HFFc6 (cell line): ENCODE measurements at regions not wholly inside any gene's neighbourhood (a gene's known extent, or its start where the extent isn't known, plus 50 kb on each side); places are given as distances from the start of the nearest gene placed in this dataset.

Experiments
- DNase-seq: peaks from one replicate; pipeline ENCODE4 v3.0.0-alpha.2; 2018
- H3K27ac Mint-ChIP-seq: 2 replicates; pipeline ENCODE4 v1.8.0; 2020; ENCODE audit warnings: mild to moderate bottlenecking, mixed read lengths
- H3K27me3 Mint-ChIP-seq: 2 replicates; pipeline ENCODE4 v1.8.0; 2021; ENCODE audit warnings: mild to moderate bottlenecking, moderate library complexity, mixed read lengths; ENCODE audit not compliant: insufficient read depth
- H3K36me3 Mint-ChIP-seq: 2 replicates; pipeline ENCODE4 v1.8.0; 2021; ENCODE audit warnings: low read depth, mixed read lengths
- H3K4me1 Mint-ChIP-seq: 2 replicates; pipeline ENCODE4 v1.8.0; 2020; ENCODE audit warnings: low read depth, mixed read lengths
- H3K4me3 Mint-ChIP-seq: 2 replicates; pipeline ENCODE4 v1.8.0; 2020; ENCODE audit warnings: mild to moderate bottlenecking, moderate library complexity, mixed read lengths
- H3K9me3 Mint-ChIP-seq: 2 replicates; pipeline ENCODE4 v1.8.0; 2020; ENCODE audit warnings: mild to moderate bottlenecking, mixed read lengths
- CTCF ChIP-seq: fragments of 200-600 bp; sonication (generic); IDR thresholded peaks from 2 replicates; pipeline ENCODE4 v1.5.0; 2021; ENCODE audit warnings: antibody characterized with exemption, mild to moderate bottlenecking

GRCh38 chr6:170101281-170102035, 189.4 kb downstream of the DLL1 start:
- Mint-ChIP-seq H3K4me1 (no peaks in the 10 kb centered on the region), H3K36me3 (peaks cover 24% of the 10 kb centered on the region), H3K27me3 (peaks cover 3% of the 10 kb centered on the region; the same call in 1 of the 2 replicates), H3K27ac (no peak overlapping the region), H3K9me3 (peaks cover 63% of the 10 kb centered on the region), H3K4me3 (no peak overlapping the region)
- no peak for TF ChIP-seq CTCF
- no peak for DNase-seq

- peaks cover 24% of the 10 kb centered on the region for H3K36me3 Mint-ChIP-seq
- peaks cover 72% of the 10 kb centered on the region for H3K9me3 Mint-ChIP-seq
- H3K4me1 Mint-ChIP-seq, result no peaks in the 10 kb centered on the region
- H3K27me3 Mint-ChIP-seq, result peaks cover 3% of the 10 kb centered on the region; the same call in 1 of the 2 replicates
- DNase-seq, result no peak
- no peak for TF ChIP-seq CTCF
- H3K4me3 Mint-ChIP-seq, result no peak overlapping the region
- H3K27ac Mint-ChIP-seq, result no peak overlapping the region
Measured at GRCh38 chr6:170100046-170100445, 190.8 kb downstream of the DLL1 start.

GRCh38 chr6:170099387-170099786, 191.5 kb downstream of the DLL1 start:
- H3K9me3 Mint-ChIP-seq, result peaks cover 72% of the 10 kb centered on the region
- no peaks in the 10 kb centered on the region for H3K4me1 Mint-ChIP-seq
- no peak for DNase-seq
- peaks cover 21% of the 10 kb centered on the region; the same call in 1 of the 2 replicates for H3K36me3 Mint-ChIP-seq
- peaks cover 3% of the 10 kb centered on the region; the same call in 1 of the 2 replicates for H3K27me3 Mint-ChIP-seq
- no peak overlapping the region for H3K27ac Mint-ChIP-seq
- no peak for TF ChIP-seq CTCF
- no peak overlapping the region for H3K4me3 Mint-ChIP-seq

- no peak overlapping the region for H3K27ac Mint-ChIP-seq
- no peak overlapping the region for H3K4me3 Mint-ChIP-seq
- peaks cover 68% of the 10 kb centered on the region for H3K9me3 Mint-ChIP-seq
- H3K4me1 Mint-ChIP-seq, result no peaks in the 10 kb centered on the region
- peaks cover 21% of the 10 kb centered on the region; the same call in 1 of the 2 replicates for H3K36me3 Mint-ChIP-seq
- H3K27me3 Mint-ChIP-seq, result peaks cover 3% of the 10 kb centered on the region; the same call in 1 of the 2 replicates
- DNase-seq, result no peak
- TF ChIP-seq CTCF, result no peak
Measured at GRCh38 chr6:170098428-170099170, 192.3 kb downstream of the DLL1 start.

GRCh38 chr6:170097505-170098427, 193.1 kb downstream of the DLL1 start:
- no peak for TF ChIP-seq CTCF
- no peak overlapping the region for H3K4me3 Mint-ChIP-seq
- no peaks in the 10 kb centered on the region for H3K4me1 Mint-ChIP-seq
- H3K27me3 Mint-ChIP-seq, result peaks cover 4% of the 10 kb centered on the region; the same call in 1 of the 2 replicates
- no peak overlapping the region for H3K27ac Mint-ChIP-seq
- H3K36me3 Mint-ChIP-seq, result peaks cover 21% of the 10 kb centered on the region; the same call in 1 of the 2 replicates
- DNase-seq, result no peak
- H3K9me3 Mint-ChIP-seq, result peaks cover 68% of the 10 kb centered on the region
